Fibroblast of lung (primary cell): ENCODE measurements at regions not wholly inside any gene's neighbourhood (a gene's known extent, or its start where the extent isn't known, plus 50 kb on each side); places are given as distances from the start of the nearest gene placed in this dataset.

Source experiments
- DNase-seq, 2 donors: peaks; one replicate each; pipeline versions ENCODE4 v3.0.0 to v3.0.0-alpha.2; 2010; ENCODE audit warnings: low read depth in 2 of 2
- H2AFZ ChIP-seq: 2 replicates; pipeline ENCODE4 v1.5.1; 2012; ENCODE audit warnings: low read length, control low read depth, inconsistent platforms
- H3K27ac ChIP-seq: 2 replicates; pipeline ENCODE4 v1.5.1; 2011; ENCODE audit warnings: low read length, control low read depth; ENCODE audit not compliant: insufficient read depth
- H3K27me3 ChIP-seq: 2 replicates; pipeline ENCODE4 v1.5.1; 2011; ENCODE audit warnings: mild to moderate bottlenecking, low read length; ENCODE audit not compliant: control insufficient read depth, insufficient read depth
- H3K36me3 ChIP-seq: 2 replicates; pipeline ENCODE4 v1.5.1; 2011; ENCODE audit warnings: low read length; ENCODE audit not compliant: control insufficient read depth, insufficient read depth
- H3K4me1 ChIP-seq: 2 replicates; pipeline ENCODE4 v1.5.1; 2011; ENCODE audit warnings: low read length; ENCODE audit not compliant: control insufficient read depth, insufficient read depth; ENCODE audit errors: extremely low read depth
- H3K4me2 ChIP-seq: 2 replicates; pipeline ENCODE4 v1.5.1; 2011; ENCODE audit warnings: low read length, control low read depth; ENCODE audit not compliant: insufficient read depth; ENCODE audit errors: extremely low read depth
- H3K4me3 ChIP-seq, 4 experiments: fragments of 200-600 bp in 1 of 4; sonication (generic) in 1 of 4; replicated peaks in 1 of 4; 2 replicates each; pipeline ENCODE4 v1.5.1; 2011 to 2016; ENCODE audit warnings: low read length in 4 of 4, low read depth in 3 of 4, mild to moderate bottlenecking in 3 of 4, control low read depth in 2 of 4, inconsistent platforms in 1 of 4, mixed read lengths in 1 of 4; ENCODE audit not compliant: insufficient read depth in 1 of 4; ENCODE audit errors: control extremely low read depth in 1 of 4
- H3K79me2 ChIP-seq: 2 replicates; pipeline ENCODE4 v1.5.1; 2012; ENCODE audit warnings: mild to moderate bottlenecking, low read length, inconsistent platforms; ENCODE audit not compliant: control insufficient read depth, insufficient read depth
- H3K9ac ChIP-seq: 2 replicates; pipeline ENCODE4 v1.5.1; 2011; ENCODE audit warnings: mild to moderate bottlenecking, low read length, control low read depth; ENCODE audit not compliant: insufficient read depth
- H3K9me3 ChIP-seq: 2 replicates; pipeline ENCODE4 v1.5.1; 2012; ENCODE audit warnings: low read depth, low read length; ENCODE audit not compliant: control insufficient read depth, insufficient read depth
- H4K20me1 ChIP-seq: 2 replicates; pipeline ENCODE4 v1.5.1; 2011; ENCODE audit warnings: low read length; ENCODE audit not compliant: control insufficient read depth, insufficient read depth; ENCODE audit errors: extremely low read depth
- EZH2 ChIP-seq: IDR thresholded peaks from 2 replicates; pipeline ENCODE4 v1.5.1; 2012; ENCODE audit warnings: low read length, control low read depth, mild to moderate bottlenecking; ENCODE audit errors: missing control alignments
- TF ChIP-seq, protein P1 (sequence below), 2 donors: IDR thresholded peaks in 1 of 2; conservative IDR thresholded peaks in 1 of 2; 1 replicate in 1 of 2; 2 replicates in 1 of 2; pipeline ENCODE4 v1.5.1; 2011 to 2012; ENCODE audit warnings: low read length in 2 of 2, control low read depth in 1 of 2, inconsistent platforms in 1 of 2, low read depth in 1 of 2, mild to moderate bottlenecking in 1 of 2

DNA sequence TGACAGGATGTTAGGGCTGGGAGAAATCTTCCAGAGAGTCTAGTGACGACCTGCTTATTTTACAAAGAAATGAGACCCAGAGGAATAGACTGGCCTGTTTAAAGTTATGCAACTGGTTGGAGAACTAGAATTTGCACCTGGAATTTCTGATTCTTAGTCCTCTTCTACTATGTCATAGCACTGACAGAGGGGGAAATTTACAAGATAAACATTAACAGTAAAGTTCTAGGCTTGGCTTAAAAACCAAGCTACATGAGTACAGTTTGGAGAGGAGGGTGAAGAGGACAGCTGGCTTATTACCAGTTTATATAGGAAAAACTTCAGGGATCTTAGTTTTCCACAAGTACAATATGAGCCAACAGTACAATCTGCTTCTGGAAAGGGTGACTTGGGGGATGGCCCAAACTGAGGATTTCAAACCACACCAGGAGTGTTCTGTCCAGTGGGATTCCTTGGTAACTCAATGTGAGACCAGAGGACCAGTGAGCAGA, 269.6 kb downstream of the CD109 start:
- H3K27ac ChIP-seq, result no peak overlapping the region
- H3K79me2 ChIP-seq, result no peaks in the 10 kb centered on the region
- no peak for DNase-seq
- no peak overlapping the region for H2AFZ ChIP-seq
- H4K20me1 ChIP-seq, result no peaks in the 10 kb centered on the region
- no peaks in the 10 kb centered on the region for H3K27me3 ChIP-seq
- no peaks in the 10 kb centered on the region for H3K36me3 ChIP-seq
- TF ChIP-seq, protein P1, sequence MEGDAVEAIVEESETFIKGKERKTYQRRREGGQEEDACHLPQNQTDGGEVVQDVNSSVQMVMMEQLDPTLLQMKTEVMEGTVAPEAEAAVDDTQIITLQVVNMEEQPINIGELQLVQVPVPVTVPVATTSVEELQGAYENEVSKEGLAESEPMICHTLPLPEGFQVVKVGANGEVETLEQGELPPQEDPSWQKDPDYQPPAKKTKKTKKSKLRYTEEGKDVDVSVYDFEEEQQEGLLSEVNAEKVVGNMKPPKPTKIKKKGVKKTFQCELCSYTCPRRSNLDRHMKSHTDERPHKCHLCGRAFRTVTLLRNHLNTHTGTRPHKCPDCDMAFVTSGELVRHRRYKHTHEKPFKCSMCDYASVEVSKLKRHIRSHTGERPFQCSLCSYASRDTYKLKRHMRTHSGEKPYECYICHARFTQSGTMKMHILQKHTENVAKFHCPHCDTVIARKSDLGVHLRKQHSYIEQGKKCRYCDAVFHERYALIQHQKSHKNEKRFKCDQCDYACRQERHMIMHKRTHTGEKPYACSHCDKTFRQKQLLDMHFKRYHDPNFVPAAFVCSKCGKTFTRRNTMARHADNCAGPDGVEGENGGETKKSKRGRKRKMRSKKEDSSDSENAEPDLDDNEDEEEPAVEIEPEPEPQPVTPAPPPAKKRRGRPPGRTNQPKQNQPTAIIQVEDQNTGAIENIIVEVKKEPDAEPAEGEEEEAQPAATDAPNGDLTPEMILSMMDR (conservative IDR thresholded peaks at IDR 0.05 in 1 of 2, IDR thresholded peaks at IDR 0.05 in 1 of 2; ENCODE audit: low read depth in 1 of 2, low read length in 2 of 2), result no peak
- TF ChIP-seq EZH2, result no peak
- no peaks in the 10 kb centered on the region for H3K9me3 ChIP-seq
- no peak overlapping the region for H3K4me3 ChIP-seq
- no peaks in the 10 kb centered on the region for H3K4me1 ChIP-seq
- H3K4me2 ChIP-seq, result no peak overlapping the region
- no peak overlapping the region for H3K9ac ChIP-seq

- H3K36me3 ChIP-seq, result no peaks in the 10 kb centered on the region
- no peak overlapping the region for H3K4me2 ChIP-seq
- no peak overlapping the region for H3K9ac ChIP-seq
- no peaks in the 10 kb centered on the region for H3K79me2 ChIP-seq
- DNase-seq, result no peak
- H3K4me1 ChIP-seq, result no peaks in the 10 kb centered on the region
- H3K27ac ChIP-seq, result no peak overlapping the region
- no peak for TF ChIP-seq EZH2
- no peaks in the 10 kb centered on the region for H4K20me1 ChIP-seq
- H3K9me3 ChIP-seq, result no peaks in the 10 kb centered on the region
- H3K4me3 ChIP-seq, result no peak overlapping the region
- H3K27me3 ChIP-seq, result no peaks in the 10 kb centered on the region
- no peak overlapping the region for H2AFZ ChIP-seq
Observed at GRCh38 chr6:73964241-73964854, 268.3 kb downstream of the CD109 start.

DNA sequence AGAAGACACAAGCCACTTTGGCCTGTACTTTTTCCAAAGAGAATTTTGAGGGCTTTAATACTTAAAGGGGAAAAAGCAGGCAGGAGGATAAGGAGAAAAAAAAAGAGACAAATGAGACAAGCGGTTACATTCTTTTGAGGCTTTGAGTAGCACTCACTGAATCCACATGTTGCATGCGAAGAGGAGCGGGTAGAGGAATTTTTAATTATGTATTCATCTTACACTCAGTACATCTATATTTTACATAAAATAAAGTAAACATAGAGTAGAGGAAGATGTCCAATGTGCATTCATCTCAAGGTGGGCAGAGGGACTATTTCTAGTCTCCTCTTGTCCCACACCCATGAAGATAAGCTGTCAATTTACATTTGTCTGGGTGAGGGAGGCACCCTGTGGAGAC, 266.9 kb downstream of the CD109 start:
- no peak overlapping the region for H3K9ac ChIP-seq
- no peak overlapping the region for H3K4me3 ChIP-seq
- H3K9me3 ChIP-seq, result no peaks in the 10 kb centered on the region
- H3K27me3 ChIP-seq, result no peaks in the 10 kb centered on the region
- H3K27ac ChIP-seq, result no peak overlapping the region
- no peaks in the 10 kb centered on the region for H3K4me1 ChIP-seq
- no peak overlapping the region for H2AFZ ChIP-seq
- no peak for TF ChIP-seq EZH2
- H3K36me3 ChIP-seq, result no peaks in the 10 kb centered on the region
- no peaks in the 10 kb centered on the region for H3K79me2 ChIP-seq
- no peak overlapping the region for H3K4me2 ChIP-seq
- DNase-seq, result no peak
- H4K20me1 ChIP-seq, result no peaks in the 10 kb centered on the region

GRCh38 chr6:73956305-73956704, 260.3 kb downstream of the CD109 start:
- H3K9ac ChIP-seq, result no peak overlapping the region
- no peak for DNase-seq
- TF ChIP-seq, protein P1 (conservative IDR thresholded peaks at IDR 0.05 in 1 of 2, IDR thresholded peaks at IDR 0.05 in 1 of 2; ENCODE audit: low read depth in 1 of 2, low read length in 2 of 2), result no peak
- no peak for TF ChIP-seq EZH2
- no peaks in the 10 kb centered on the region for H4K20me1 ChIP-seq
- no peaks in the 10 kb centered on the region for H3K9me3 ChIP-seq
- no peak overlapping the region for H3K27ac ChIP-seq
- no peak overlapping the region for H3K4me2 ChIP-seq
- H3K79me2 ChIP-seq, result no peaks in the 10 kb centered on the region
- no peak overlapping the region for H2AFZ ChIP-seq
- H3K4me1 ChIP-seq, result no peaks in the 10 kb centered on the region
- H3K4me3 ChIP-seq, result no peak overlapping the region
- H3K27me3 ChIP-seq, result no peaks in the 10 kb centered on the region
- H3K36me3 ChIP-seq, result no peaks in the 10 kb centered on the region
